ENCODE measurements at regions not wholly inside any gene's neighbourhood (a gene's known extent, or its start where the extent isn't known, plus 50 kb on each side); places are given as distances from the start of the nearest gene placed in this dataset.

DNA sequence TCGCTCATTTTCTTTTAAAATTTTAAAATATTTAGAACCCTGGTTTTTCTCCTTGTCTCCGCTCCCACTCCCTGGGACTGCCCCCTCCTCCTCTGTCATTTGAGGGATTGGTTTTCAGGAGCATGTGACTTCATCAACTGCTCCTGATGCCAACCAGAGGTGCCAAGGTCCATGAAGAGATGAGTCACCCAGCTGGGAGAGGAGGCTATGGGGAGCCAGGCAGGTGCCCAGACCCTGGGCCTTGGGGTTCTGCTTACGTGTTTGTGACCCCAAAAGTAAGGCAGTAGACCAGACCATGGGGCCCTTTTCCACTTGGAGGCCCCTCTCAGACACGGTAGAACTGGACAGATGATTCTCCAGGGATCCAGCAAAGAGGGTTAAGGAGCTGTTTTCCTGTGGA lies 167.0 kb downstream of the FGF18 start:
- TF ChIP-seq EZH2phosphoT487 (IDR thresholded peaks at IDR 0.05; ENCODE audit: insufficient read depth, low read depth) (no peak), EZH2 (IDR thresholded peaks at IDR 0.05; ENCODE audit: insufficient read depth, poor library complexity, severe bottlenecking) (no peak)
- Histone ChIP-seq H3F3A (ENCODE audit: insufficient read depth) (no peaks in the 10 kb centered on the region), H3K27me3 (replicated peaks; ENCODE audit: insufficient read depth) (peaks cover 60% of the 10 kb centered on the region), H3K9ac (no peak overlapping the region), H3K27ac (no peak overlapping the region), H3K4me1 (ENCODE audit: insufficient read depth) (no peaks in the 10 kb centered on the region), H3K4me2 (ENCODE audit: unreplicated experiment) (no peak overlapping the region), H3K4me3 (no peak overlapping the region), H3K36me3 (ENCODE audit: low read depth) (no peaks in the 10 kb centered on the region), H3K9me2 (ENCODE audit: insufficient read depth) (no peaks in the 10 kb centered on the region), H3K79me2 (ENCODE audit: insufficient read depth) (no peaks in the 10 kb centered on the region), H3K9me3 (ENCODE audit: low read depth) (no peaks in the 10 kb centered on the region), H4K20me1 (ENCODE audit: insufficient read depth) (no peaks in the 10 kb centered on the region), H2AFZ (no peak overlapping the region)
- 44 to 46% methylated on average over 4 of the region's 4 CpGs for WGBS, 2 experiments (ENCODE audit: low coverage in 1 of 2, low lambda C conversion rate in 2 of 2, missing lambda C conversion rate in 2 of 2)
- in situ Hi-C loops (cut with MboI): no loop called here
- no peak for DNase-seq

DNA sequence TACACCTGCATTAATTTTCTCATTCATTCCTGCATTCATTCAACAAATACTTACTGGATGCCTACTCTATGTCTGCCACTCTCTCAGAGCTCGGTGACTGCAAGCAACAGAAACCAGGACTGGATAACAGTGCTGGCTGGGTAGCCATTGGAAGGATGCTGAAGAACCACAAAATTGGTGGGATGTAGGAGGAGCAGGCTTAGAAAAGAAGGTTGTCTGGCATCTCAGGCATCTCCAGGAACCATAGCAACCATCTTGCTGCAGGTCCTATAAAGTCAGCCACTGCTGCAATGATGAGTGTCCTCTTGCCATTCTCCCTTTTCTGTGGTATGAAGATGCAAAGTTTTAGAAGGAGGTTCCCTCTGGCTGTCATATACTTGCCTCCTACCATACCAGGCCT lies 168.6 kb downstream of the FGF18 start:
- H3K9me3 ChIP-seq (ENCODE audit: low read depth): no peaks in the 10 kb centered on the region
- no peak overlapping the region for H3K27ac ChIP-seq
- H3K4me2 ChIP-seq (ENCODE audit: unreplicated experiment): no peak overlapping the region
- no peaks in the 10 kb centered on the region for H3K9me2 ChIP-seq (ENCODE audit: insufficient read depth)
- TF ChIP-seq EZH2 (IDR thresholded peaks at IDR 0.05; ENCODE audit: insufficient read depth, poor library complexity, severe bottlenecking) (no peak), EZH2phosphoT487 (IDR thresholded peaks at IDR 0.05; ENCODE audit: insufficient read depth, low read depth) (no peak)
- H3K27me3 ChIP-seq (replicated peaks; ENCODE audit: insufficient read depth): peaks cover 50% of the 10 kb centered on the region
- no peak overlapping the region for H3K4me3 ChIP-seq
- H3F3A ChIP-seq (ENCODE audit: insufficient read depth): no peaks in the 10 kb centered on the region
- H3K4me1 ChIP-seq (ENCODE audit: insufficient read depth): no peaks in the 10 kb centered on the region
- H3K36me3 ChIP-seq (ENCODE audit: low read depth): no peaks in the 10 kb centered on the region
- in situ Hi-C loops (cut with MboI): no loop called here
- no peak overlapping the region for H3K9ac ChIP-seq
- no peaks in the 10 kb centered on the region for H4K20me1 ChIP-seq (ENCODE audit: insufficient read depth)
- 66 to 85% methylated on average over 1 of the region's 1 CpG for WGBS, 2 experiments (ENCODE audit: low coverage in 1 of 2, low lambda C conversion rate in 2 of 2, missing lambda C conversion rate in 2 of 2)
- no peak overlapping the region for H2AFZ ChIP-seq
- no peak for DNase-seq
- H3K79me2 ChIP-seq (ENCODE audit: insufficient read depth): no peaks in the 10 kb centered on the region

DNA sequence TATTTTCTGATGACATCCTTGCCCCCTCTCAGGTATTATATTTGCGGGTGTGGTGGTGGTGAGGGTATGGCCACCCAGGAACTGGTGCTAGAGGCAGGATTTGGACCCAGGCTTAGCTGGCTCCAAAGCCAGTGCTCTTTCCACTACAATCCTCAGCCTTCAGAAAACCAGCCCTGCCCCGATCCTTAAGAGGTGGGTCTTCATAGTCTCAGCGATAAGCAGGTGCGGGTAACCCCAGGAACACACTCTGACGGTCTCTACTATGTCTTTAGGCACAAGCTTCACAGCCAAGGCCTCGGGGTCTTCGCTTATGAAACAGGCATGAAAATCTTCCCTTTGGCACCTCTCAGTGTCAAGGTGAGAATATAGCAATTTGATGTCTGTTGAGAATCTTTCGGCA lies 169.3 kb downstream of the FGF18 start:
- no peaks in the 10 kb centered on the region for H3K79me2 ChIP-seq (ENCODE audit: insufficient read depth)
- H3K9ac ChIP-seq: no peak overlapping the region
- H3K4me2 ChIP-seq (ENCODE audit: unreplicated experiment): no peak overlapping the region
- TF ChIP-seq EZH2phosphoT487 (IDR thresholded peaks at IDR 0.05; ENCODE audit: insufficient read depth, low read depth) (no peak), EZH2 (IDR thresholded peaks at IDR 0.05; ENCODE audit: insufficient read depth, poor library complexity, severe bottlenecking) (no peak)
- H3F3A ChIP-seq (ENCODE audit: insufficient read depth): no peaks in the 10 kb centered on the region
- no peaks in the 10 kb centered on the region for H3K9me2 ChIP-seq (ENCODE audit: insufficient read depth)
- H3K4me3 ChIP-seq: no peak overlapping the region
- H3K36me3 ChIP-seq (ENCODE audit: low read depth): no peaks in the 10 kb centered on the region
- 69 to 73% methylated on average over 8 of the region's 8 CpGs for WGBS, 2 experiments (ENCODE audit: low coverage in 1 of 2, low lambda C conversion rate in 2 of 2, missing lambda C conversion rate in 2 of 2)
- H3K9me3 ChIP-seq (ENCODE audit: low read depth): no peaks in the 10 kb centered on the region
- no peak overlapping the region for H3K27ac ChIP-seq
- no peak for DNase-seq
- H2AFZ ChIP-seq: no peak overlapping the region
- H3K27me3 ChIP-seq (replicated peaks; ENCODE audit: insufficient read depth): peaks cover 46% of the 10 kb centered on the region
- H3K4me1 ChIP-seq (ENCODE audit: insufficient read depth): no peaks in the 10 kb centered on the region
- in situ Hi-C loops (cut with MboI): no loop called here
- H4K20me1 ChIP-seq (ENCODE audit: insufficient read depth): no peaks in the 10 kb centered on the region

DNA sequence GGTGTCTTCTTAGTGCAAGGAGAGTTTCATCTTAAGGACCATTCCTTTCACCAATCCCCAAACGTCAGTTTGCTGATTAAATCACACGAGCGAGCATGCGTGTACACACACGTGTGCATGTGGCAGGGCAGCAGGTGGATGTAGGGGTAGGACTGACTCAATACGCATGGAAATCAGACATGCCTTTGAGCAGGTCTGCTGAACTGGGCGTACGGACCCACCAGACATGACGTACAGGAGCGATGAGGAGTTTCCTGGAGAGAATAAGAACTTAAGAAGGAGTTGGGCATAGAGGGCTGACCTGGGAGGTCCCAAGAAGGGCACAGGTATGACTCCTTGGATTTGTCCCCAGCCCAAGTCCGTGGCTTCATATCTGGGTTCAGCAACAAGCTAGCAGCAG lies 170.0 kb downstream of the FGF18 start:
- Histone ChIP-seq H3K9me3 (ENCODE audit: low read depth) (no peaks in the 10 kb centered on the region), H4K20me1 (ENCODE audit: insufficient read depth) (no peaks in the 10 kb centered on the region), H3K9me2 (ENCODE audit: insufficient read depth) (no peaks in the 10 kb centered on the region), H3K9ac (no peak overlapping the region), H3F3A (ENCODE audit: insufficient read depth) (no peaks in the 10 kb centered on the region), H2AFZ (no peak overlapping the region), H3K4me1 (ENCODE audit: insufficient read depth) (no peaks in the 10 kb centered on the region), H3K27ac (no peak overlapping the region), H3K4me2 (ENCODE audit: unreplicated experiment) (no peak overlapping the region), H3K36me3 (ENCODE audit: low read depth) (no peaks in the 10 kb centered on the region), H3K79me2 (ENCODE audit: insufficient read depth) (no peaks in the 10 kb centered on the region), H3K27me3 (replicated peaks; ENCODE audit: insufficient read depth) (peaks cover 40% of the 10 kb centered on the region), H3K4me3 (no peak overlapping the region)
- no peak for DNase-seq
- 70 to 78% methylated on average over 11 of the region's 11 CpGs for WGBS, 2 experiments (ENCODE audit: low coverage in 1 of 2, low lambda C conversion rate in 2 of 2, missing lambda C conversion rate in 2 of 2)
- no peak for TF ChIP-seq EZH2phosphoT487 (IDR thresholded peaks at IDR 0.05; ENCODE audit: insufficient read depth, low read depth)
- no peak for TF ChIP-seq EZH2 (IDR thresholded peaks at IDR 0.05; ENCODE audit: insufficient read depth, poor library complexity, severe bottlenecking)
- in situ Hi-C loops (cut with MboI): no loop called here

DNA sequence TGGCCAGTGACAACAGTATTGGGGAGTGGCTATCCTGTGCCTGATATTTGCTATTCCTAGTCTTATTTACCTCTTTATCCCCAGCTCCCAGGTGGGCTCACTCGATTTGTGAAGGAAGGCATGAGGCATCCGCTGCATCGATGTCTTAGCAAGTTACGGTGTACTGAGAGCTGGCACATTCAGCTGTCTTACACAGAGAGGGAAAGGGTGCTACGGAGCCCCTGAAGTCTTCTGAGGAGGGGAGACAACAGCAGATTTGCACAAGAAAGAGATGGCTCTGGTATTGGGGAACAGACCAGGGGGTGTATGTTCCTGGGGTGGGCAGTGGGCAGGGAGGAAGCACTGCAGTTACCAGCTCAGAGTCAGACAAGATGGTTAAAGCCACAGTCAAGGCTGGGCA lies 172.6 kb downstream of the FGF18 start:
- no peaks in the 10 kb centered on the region for H3K79me2 ChIP-seq (ENCODE audit: insufficient read depth)
- H3K9ac ChIP-seq: no peak overlapping the region
- H3K36me3 ChIP-seq (ENCODE audit: low read depth): no peaks in the 10 kb centered on the region
- H3K9me2 ChIP-seq (ENCODE audit: insufficient read depth): no peaks in the 10 kb centered on the region
- H4K20me1 ChIP-seq (ENCODE audit: insufficient read depth): no peaks in the 10 kb centered on the region
- H3K4me3 ChIP-seq: no peak overlapping the region
- H3K9me3 ChIP-seq (ENCODE audit: low read depth): no peaks in the 10 kb centered on the region
- 82 to 83% methylated on average over 5 of the region's 5 CpGs for WGBS, 2 experiments (ENCODE audit: low coverage in 1 of 2, low lambda C conversion rate in 2 of 2, missing lambda C conversion rate in 2 of 2)
- H3K4me1 ChIP-seq (ENCODE audit: insufficient read depth): 0 out of 2 replicates have a peak, but pooled peaks cover 5% of the 10 kb centered on the region
- H2AFZ ChIP-seq: no peak overlapping the region
- no peak overlapping the region for H3K4me2 ChIP-seq (ENCODE audit: unreplicated experiment)
- no peak for TF ChIP-seq EZH2phosphoT487 (IDR thresholded peaks at IDR 0.05; ENCODE audit: insufficient read depth, low read depth)
- no peak for TF ChIP-seq EZH2 (IDR thresholded peaks at IDR 0.05; ENCODE audit: insufficient read depth, poor library complexity, severe bottlenecking)
- no peak overlapping the region for H3K27ac ChIP-seq
- peaks cover 26% of the 10 kb centered on the region for H3K27me3 ChIP-seq (replicated peaks; ENCODE audit: insufficient read depth)
- in situ Hi-C loops (cut with MboI): no loop called here
- peaks cover 5% of the 10 kb centered on the region; the same call in 1 of the 2 replicates for H3F3A ChIP-seq (ENCODE audit: insufficient read depth)
- no peak for DNase-seq

All from GM23248 (cell line).